Activated CD4-positive, alpha-beta T cell treated with anti-CD3 and anti-CD28 coated beads, Interleukin-10, Interleukin-2, amounts not matched to agents 100 ng/mL and 50 ng/mL, durations not matched to agents 16 hours and 8 hours (primary cell): ENCODE measurements at regions not wholly inside any gene's neighbourhood (a gene's known extent, or its start where the extent isn't known, plus 50 kb on each side); places are given as distances from the start of the nearest gene placed in this dataset.
A peak's percentile ranks its signal among the peaks of the same experiment; 100 is the strongest.

Source experiments
- DNase-seq: peaks from one replicate; pipeline ENCODE4 v3.0.0-alpha.2; 2020

- no peak for DNase-seq
Measured at GRCh38 chr5:61746831-61747575, 414.9 kb downstream of the ZSWIM6 start.

- no peak for DNase-seq
Measured at GRCh38 chr5:61748121-61748520, 416.1 kb downstream of the ZSWIM6 start.

GRCh38 chr5:61748651-61749050 is 416.6 kb downstream of the ZSWIM6 start:
- DNase-seq, result no peak

- no peak for DNase-seq
Measured at GRCh38 chr5:61752588-61752987, 420.5 kb downstream of the ZSWIM6 start.

GRCh38 chr5:61754792-61755191 is 422.7 kb downstream of the ZSWIM6 start:
- no peak for DNase-seq

- no peak for DNase-seq
Measured at GRCh38 chr5:61755726-61756222, 423.7 kb downstream of the ZSWIM6 start.

GRCh38 chr5:61758711-61759110 is 426.7 kb downstream of the ZSWIM6 start:
- DNase-seq, result no peak

- no peak for DNase-seq
Measured at GRCh38 chr5:61765471-61765870, 433.4 kb downstream of the ZSWIM6 start.

GRCh38 chr5:61766141-61766540 is 434.1 kb downstream of the ZSWIM6 start:
- DNase-seq, result no peak

- no peak for DNase-seq
Measured at GRCh38 chr5:61767231-61768080, 435.4 kb downstream of the ZSWIM6 start.

- peak; percentile 16 for DNase-seq
Measured at GRCh38 chr5:61768692-61769281, 436.7 kb downstream of the ZSWIM6 start.

GRCh38 chr5:61771062-61771461 is 439.0 kb downstream of the ZSWIM6 start:
- no peak for DNase-seq

GRCh38 chr5:61771808-61772207 is 439.8 kb downstream of the ZSWIM6 start:
- DNase-seq, result no peak

- no peak for DNase-seq
Measured at GRCh38 chr5:61775901-61776300, 443.8 kb downstream of the ZSWIM6 start.

- no peak for DNase-seq
Measured at GRCh38 chr5:61777292-61777691, 445.2 kb downstream of the ZSWIM6 start.

- DNase-seq, result no peak
Measured at GRCh38 chr5:61779743-61780142, 447.7 kb downstream of the ZSWIM6 start.

GRCh38 chr5:61783481-61783880 is 451.4 kb downstream of the ZSWIM6 start:
- DNase-seq, result no peak

GRCh38 chr5:61784341-61784740 is 452.3 kb downstream of the ZSWIM6 start:
- no peak for DNase-seq

GRCh38 chr5:61788548-61788947 is 456.5 kb downstream of the ZSWIM6 start:
- DNase-seq, result no peak

GRCh38 chr5:61790007-61790406 is 457.9 kb downstream of the ZSWIM6 start:
- no peak for DNase-seq

GRCh38 chr5:61790678-61791077 is 458.6 kb downstream of the ZSWIM6 start:
- peak; percentile 46 for DNase-seq

- DNase-seq, result no peak
Measured at GRCh38 chr5:61796773-61797172, 464.7 kb downstream of the ZSWIM6 start.

GRCh38 chr5:61800450-61800849 is 468.4 kb downstream of the ZSWIM6 start:
- no peak for DNase-seq

- DNase-seq, result no peak
Measured at GRCh38 chr5:61801174-61801573, 469.1 kb downstream of the ZSWIM6 start.
